ENCODE measurements at regions not wholly inside any gene's neighbourhood (a gene's known extent, or its start where the extent isn't known, plus 50 kb on each side); places are given as distances from the start of the nearest gene placed in this dataset.

GRCh38 chr14:65228956-65229747, 126.8 kb upstream of the MAX start (continued):
- TF ChIP-seq KDM5A (IDR thresholded peaks at IDR 0.05; ENCODE audit: borderline replicate concordance, low read length): no peak
- TF ChIP-seq PHF8 (CRISPR knock-in tag; IDR thresholded peaks at IDR 0.05): no peak
- 0 out of 2 replicates have a peak, but pooled peaks have one; percentile 48 for TF ChIP-seq ZMYM3 (CRISPR knock-in tag; IDR thresholded peaks at IDR 0.05)
- TF ChIP-seq CERS6 (CRISPR knock-in tag; IDR thresholded peaks at IDR 0.05): no peak
- TF ChIP-seq KDM1A (CRISPR knock-in tag; IDR thresholded peaks at IDR 0.05): peak; percentile 51; the same call in 1 of the 2 replicates
- TF ChIP-seq SIX4 (CRISPR knock-in tag; IDR thresholded peaks at IDR 0.05): no peak
- no peak for TF ChIP-seq MEF2D (CRISPR knock-in tag; IDR thresholded peaks at IDR 0.05)
- TF ChIP-seq ZNF572 (CRISPR knock-in tag; IDR thresholded peaks at IDR 0.05): no peak
- TF ChIP-seq HMGXB4 (CRISPR knock-in tag; IDR thresholded peaks at IDR 0.05; ENCODE audit: borderline replicate concordance in 1 of 2, low read depth in 1 of 2): no peak
- TF ChIP-seq CHD4 (IDR thresholded peaks at IDR 0.05; ENCODE audit: borderline replicate concordance, low read length): peak; percentile 91; the same call in 1 of the 2 replicates
- TF ChIP-seq SNAPC2 (CRISPR knock-in tag; IDR thresholded peaks at IDR 0.05): no peak
- no peak for TF ChIP-seq BCL6 (CRISPR knock-in tag; IDR thresholded peaks at IDR 0.05)
- TF ChIP-seq POLR2A (IDR thresholded peaks at IDR 0.05; ENCODE audit: insufficient read depth in 1 of 2, low read depth in 2 of 2, low read length in 2 of 2): no peak
- TF ChIP-seq PTBP1 (IDR thresholded peaks at IDR 0.05; ENCODE audit: low read depth, low read length, poor library complexity, severe bottlenecking): no peak
- no peak for TF ChIP-seq ZBTB39 (CRISPR knock-in tag; IDR thresholded peaks at IDR 0.05)
- no peak for TF ChIP-seq HNRNPUL1 (IDR thresholded peaks at IDR 0.05; ENCODE audit: low read depth, low read length)
- TF ChIP-seq CTCF (CRISPR knock-in tag; IDR thresholded peaks at IDR 0.05): peak; percentile 11; the same call in 1 of the 2 replicates
- TF ChIP-seq ZNF557 (CRISPR knock-in tag; IDR thresholded peaks at IDR 0.05): no peak
- TF ChIP-seq PLSCR1 (CRISPR knock-in tag; IDR thresholded peaks at IDR 0.05; ENCODE audit: borderline replicate concordance): no peak
- no peak for TF ChIP-seq ZNF724P (CRISPR knock-in tag; IDR thresholded peaks at IDR 0.05; ENCODE audit: borderline replicate concordance)
- no peak for TF ChIP-seq IRX3 (CRISPR knock-in tag; IDR thresholded peaks at IDR 0.05; ENCODE audit: borderline replicate concordance, low read depth)
- TF ChIP-seq PPARG (CRISPR knock-in tag; conservative IDR thresholded peaks at IDR 0.05): no peak
- no peak for TF ChIP-seq ZNF44 (CRISPR knock-in tag; IDR thresholded peaks at IDR 0.05)
- TF ChIP-seq ZNF776 (CRISPR knock-in tag; IDR thresholded peaks at IDR 0.05): no peak
